ENCODE measurements at regions not wholly inside any gene's neighbourhood (a gene's known extent, or its start where the extent isn't known, plus 50 kb on each side); places are given as distances from the start of the nearest gene placed in this dataset.
"Not testable (repeated sequence)": the region's sequence is repeated elsewhere in the genome, so short reads cannot be mapped to it uniquely, and the experiment has no call there.

DNA sequence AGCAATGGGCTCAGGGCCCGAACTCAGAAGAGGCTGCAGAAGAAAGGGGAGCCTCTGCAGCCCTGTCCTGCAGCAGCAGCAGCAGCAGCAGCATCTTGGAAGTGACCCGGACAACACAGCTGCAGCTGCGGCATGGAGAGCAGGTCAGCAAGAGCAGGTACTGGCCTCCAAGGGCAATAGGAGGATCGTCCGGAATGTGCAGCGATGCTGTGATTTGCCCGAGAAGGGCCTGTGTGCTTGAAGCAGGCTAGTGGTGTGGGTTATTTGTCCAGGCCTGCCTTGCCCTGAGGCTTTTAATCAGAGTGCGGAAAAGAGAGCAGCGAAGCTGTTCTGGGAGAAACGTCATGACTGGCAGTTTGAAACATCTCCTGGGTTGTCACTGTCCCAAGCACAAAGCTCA is 126.0 kb downstream of the F11 start:
- Histone ChIP-seq H3K27me3 (ENCODE audit: insufficient read depth, low read length) (no peaks in the 10 kb centered on the region), H3K79me2 (ENCODE audit: insufficient read depth, low read length) (no peaks in the 10 kb centered on the region), H2AFZ (ENCODE audit: low read depth, low read length) (no peak overlapping the region), H3K27ac (ENCODE audit: low read depth, low read length) (no peak overlapping the region), H3K9ac (ENCODE audit: low read length) (no peak overlapping the region), H3K4me3 (ENCODE audit: insufficient read depth, low read depth, low read length) (no peak overlapping the region), H3K36me3 (ENCODE audit: insufficient read depth, low read length) (no peaks in the 10 kb centered on the region), H4K20me1 (ENCODE audit: insufficient read depth, low read length) (no peaks in the 10 kb centered on the region), H3K4me2 (ENCODE audit: low read length) (no peak overlapping the region), H3K9me3 (ENCODE audit: insufficient read depth, low read depth, low read length) (no peaks in the 10 kb centered on the region), H3K4me1 (ENCODE audit: insufficient read depth, low read length) (no peaks in the 10 kb centered on the region)
- FAIRE-seq: no peak
- Mint-ChIP-seq H3K27ac (ENCODE audit: unreplicated experiment) (no peak overlapping the region), H3K9me3 (ENCODE audit: unreplicated experiment) (no peaks in the 10 kb centered on the region), H3K27me3 (ENCODE audit: low read depth, unreplicated experiment) (no peaks in the 10 kb centered on the region), H3K36me3 (ENCODE audit: low read depth, unreplicated experiment) (no peaks in the 10 kb centered on the region), H3K4me3 (ENCODE audit: unreplicated experiment) (no peak overlapping the region), H3K4me1 (ENCODE audit: low read depth, unreplicated experiment) (no peaks in the 10 kb centered on the region)
- DNase-seq (ENCODE audit: low read depth): no peak
- no peak for TF ChIP-seq EZH2 (IDR thresholded peaks at IDR 0.05; ENCODE audit: insufficient read depth, low read length)
- TF ChIP-seq, protein P1, sequence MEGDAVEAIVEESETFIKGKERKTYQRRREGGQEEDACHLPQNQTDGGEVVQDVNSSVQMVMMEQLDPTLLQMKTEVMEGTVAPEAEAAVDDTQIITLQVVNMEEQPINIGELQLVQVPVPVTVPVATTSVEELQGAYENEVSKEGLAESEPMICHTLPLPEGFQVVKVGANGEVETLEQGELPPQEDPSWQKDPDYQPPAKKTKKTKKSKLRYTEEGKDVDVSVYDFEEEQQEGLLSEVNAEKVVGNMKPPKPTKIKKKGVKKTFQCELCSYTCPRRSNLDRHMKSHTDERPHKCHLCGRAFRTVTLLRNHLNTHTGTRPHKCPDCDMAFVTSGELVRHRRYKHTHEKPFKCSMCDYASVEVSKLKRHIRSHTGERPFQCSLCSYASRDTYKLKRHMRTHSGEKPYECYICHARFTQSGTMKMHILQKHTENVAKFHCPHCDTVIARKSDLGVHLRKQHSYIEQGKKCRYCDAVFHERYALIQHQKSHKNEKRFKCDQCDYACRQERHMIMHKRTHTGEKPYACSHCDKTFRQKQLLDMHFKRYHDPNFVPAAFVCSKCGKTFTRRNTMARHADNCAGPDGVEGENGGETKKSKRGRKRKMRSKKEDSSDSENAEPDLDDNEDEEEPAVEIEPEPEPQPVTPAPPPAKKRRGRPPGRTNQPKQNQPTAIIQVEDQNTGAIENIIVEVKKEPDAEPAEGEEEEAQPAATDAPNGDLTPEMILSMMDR (IDR thresholded peaks at IDR 0.05; ENCODE audit: insufficient read depth, low read depth, low read length): no peak

GRCh38 chr4:186384328-186384727 is 118.3 kb downstream of the F11 start:
- H2AFZ ChIP-seq (ENCODE audit: low read depth, low read length); H3K36me3 ChIP-seq (ENCODE audit: insufficient read depth, low read length); H3K4me1 Mint-ChIP-seq (ENCODE audit: low read depth, unreplicated experiment); H3K9me3 ChIP-seq (ENCODE audit: insufficient read depth, low read depth, low read length); H3K4me3 ChIP-seq (ENCODE audit: insufficient read depth, low read depth, low read length); H3K4me1 ChIP-seq (ENCODE audit: insufficient read depth, low read length); H3K27ac Mint-ChIP-seq (ENCODE audit: unreplicated experiment); H3K27me3 Mint-ChIP-seq (ENCODE audit: low read depth, unreplicated experiment); H4K20me1 ChIP-seq (ENCODE audit: insufficient read depth, low read length); H3K27ac ChIP-seq (ENCODE audit: low read depth, low read length); DNase-seq (ENCODE audit: low read depth); FAIRE-seq; H3K4me2 ChIP-seq (ENCODE audit: low read length); H3K4me3 Mint-ChIP-seq (ENCODE audit: unreplicated experiment); H3K36me3 Mint-ChIP-seq (ENCODE audit: low read depth, unreplicated experiment); H3K9me3 Mint-ChIP-seq (ENCODE audit: unreplicated experiment); H3K9ac ChIP-seq (ENCODE audit: low read length); H3K27me3 ChIP-seq (ENCODE audit: insufficient read depth, low read length); H3K79me2 ChIP-seq (ENCODE audit: insufficient read depth, low read length): not testable (repeated sequence)

- Mint-ChIP-seq H3K36me3 (ENCODE audit: low read depth, unreplicated experiment) (peaks cover 2% of the 10 kb centered on the region), H3K4me1 (ENCODE audit: low read depth, unreplicated experiment) (no peaks in the 10 kb centered on the region), H3K27me3 (ENCODE audit: low read depth, unreplicated experiment) (no peaks in the 10 kb centered on the region), H3K4me3 (ENCODE audit: unreplicated experiment) (no peak overlapping the region), H3K27ac (ENCODE audit: unreplicated experiment) (no peak overlapping the region), H3K9me3 (ENCODE audit: unreplicated experiment) (peaks cover 20% of the 10 kb centered on the region)
- Histone ChIP-seq H3K9me3 (ENCODE audit: insufficient read depth, low read depth, low read length) (peaks cover 13% of the 10 kb centered on the region), H3K4me2 (ENCODE audit: low read length) (no peak overlapping the region), H3K4me3 (ENCODE audit: insufficient read depth, low read depth, low read length) (no peak overlapping the region), H3K36me3 (ENCODE audit: insufficient read depth, low read length) (no peaks in the 10 kb centered on the region), H3K4me1 (ENCODE audit: insufficient read depth, low read length) (no peaks in the 10 kb centered on the region), H3K27me3 (ENCODE audit: insufficient read depth, low read length) (no peaks in the 10 kb centered on the region), H3K9ac (ENCODE audit: low read length) (no peak overlapping the region), H3K79me2 (ENCODE audit: insufficient read depth, low read length) (no peaks in the 10 kb centered on the region), H2AFZ (ENCODE audit: low read depth, low read length) (no peak overlapping the region), H3K27ac (ENCODE audit: low read depth, low read length) (no peak overlapping the region), H4K20me1 (ENCODE audit: insufficient read depth, low read length) (no peaks in the 10 kb centered on the region)
- no peak for TF ChIP-seq EZH2 (IDR thresholded peaks at IDR 0.05; ENCODE audit: insufficient read depth, low read length)
- TF ChIP-seq, protein P1 (IDR thresholded peaks at IDR 0.05; ENCODE audit: insufficient read depth, low read depth, low read length): no peak
- DNase-seq (ENCODE audit: low read depth): no peak
- FAIRE-seq: no peak
Observed at GRCh38 chr4:186368281-186368680, 102.3 kb downstream of the F11 start.

Data from astrocyte (in vitro differentiated cells and primary cell).